HEK293T (cell line): ENCODE measurements at regions not wholly inside any gene's neighbourhood (a gene's known extent, or its start where the extent isn't known, plus 50 kb on each side); places are given as distances from the start of the nearest gene placed in this dataset.

Experiments
- FOXM1 ChIP-seq: fragments of 450-650 bp; IDR thresholded peaks from 2 replicates; pipeline ENCODE4 v1.6.1; 2017; ENCODE audit warnings: mild to moderate bottlenecking, borderline replicate concordance
- HDGF ChIP-seq: fragments of 450-650 bp; IDR thresholded peaks from 2 replicates; pipeline ENCODE4 v1.6.1; 2017; ENCODE audit warnings: antibody characterized with exemption, borderline replicate concordance
- SUZ12 ChIP-seq: fragments of 450-650 bp; IDR thresholded peaks from 2 replicates; pipeline ENCODE4 v1.6.1; 2016; ENCODE audit warnings: mild to moderate bottlenecking

DNA sequence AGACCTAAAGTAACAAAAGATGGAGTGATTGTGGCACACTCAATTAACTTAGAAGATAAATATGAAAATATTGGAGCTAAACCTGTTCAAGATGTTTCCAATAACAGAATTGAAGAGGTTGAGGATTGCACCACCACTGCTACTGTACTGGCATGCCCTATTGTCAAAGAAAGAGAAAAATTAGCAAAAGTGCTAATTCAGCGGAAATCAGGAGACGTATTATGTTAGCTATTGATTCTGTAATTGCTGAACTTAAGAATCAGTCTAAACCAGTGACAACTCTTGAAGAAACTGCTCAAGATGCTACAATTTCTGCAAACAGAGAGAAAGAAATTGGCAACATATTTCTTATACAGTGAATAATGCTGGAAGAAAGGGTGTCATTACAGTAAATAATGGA, 754.4 kb downstream of the CDH18 start:
- TF ChIP-seq SUZ12, result no peak
- no peak for TF ChIP-seq FOXM1
- no peak for TF ChIP-seq HDGF
